HG02588 (cell line): ENCODE measurements at regions not wholly inside any gene's neighbourhood (a gene's known extent, or its start where the extent isn't known, plus 50 kb on each side); places are given as distances from the start of the nearest gene placed in this dataset.

Source experiments
- ATAC-seq: cut with Tn5 transposase; IDR thresholded peaks from one replicate; pipeline ENCODE4 v1.9.1; 2021; ENCODE audit warnings: mild to moderate bottlenecking, moderate library complexity; ENCODE audit not compliant: unreplicated experiment

- no peak for ATAC-seq
Observed at GRCh38 chr1:83735526-83735925, 263.4 kb downstream of the TTLL7 start.

GRCh38 chr1:83734420-83734819 is 264.5 kb downstream of the TTLL7 start:
- ATAC-seq: no peak

GRCh38 chr1:83725735-83726360 is 273.1 kb downstream of the TTLL7 start:
- no peak for ATAC-seq

GRCh38 chr1:83718338-83718737 is 280.6 kb downstream of the TTLL7 start:
- no peak for ATAC-seq

- no peak for ATAC-seq
Observed at GRCh38 chr1:83717785-83718184, 281.1 kb downstream of the TTLL7 start.

- no peak for ATAC-seq
Observed at GRCh38 chr1:83716641-83717040, 282.3 kb downstream of the TTLL7 start.

GRCh38 chr1:83715550-83715949 is 283.4 kb downstream of the TTLL7 start:
- no peak for ATAC-seq

GRCh38 chr1:83709662-83710061 is 289.3 kb downstream of the TTLL7 start:
- no peak for ATAC-seq

GRCh38 chr1:83706354-83706938 is 292.5 kb downstream of the TTLL7 start:
- ATAC-seq: no peak

- ATAC-seq: no peak
Observed at GRCh38 chr1:83705091-83705490, 293.8 kb downstream of the TTLL7 start.

- no peak for ATAC-seq
Observed at GRCh38 chr1:83704350-83704749, 294.6 kb downstream of the TTLL7 start.

- ATAC-seq: no peak
Observed at GRCh38 chr1:83702356-83702755, 296.6 kb downstream of the TTLL7 start.

GRCh38 chr1:83701355-83701754 is 297.6 kb downstream of the TTLL7 start:
- ATAC-seq: no peak

GRCh38 chr1:83698644-83699043 is 300.3 kb downstream of the TTLL7 start:
- ATAC-seq: no peak

- no peak for ATAC-seq
Observed at GRCh38 chr1:83697961-83698360, 301.0 kb downstream of the TTLL7 start.

GRCh38 chr1:83697220-83697619 is 301.7 kb downstream of the TTLL7 start:
- no peak for ATAC-seq

GRCh38 chr1:83694449-83694848 is 304.5 kb downstream of the TTLL7 start:
- no peak for ATAC-seq

GRCh38 chr1:83693427-83694126 is 305.4 kb downstream of the TTLL7 start:
- ATAC-seq: no peak

GRCh38 chr1:83692524-83693381 is 306.2 kb downstream of the TTLL7 start:
- ATAC-seq: peak; percentile 68

- no peak for ATAC-seq
Observed at GRCh38 chr1:83691953-83692500, 306.9 kb downstream of the TTLL7 start.
